Fibroblast of mammary gland (primary cell): ENCODE measurements at regions not wholly inside any gene's neighbourhood (a gene's known extent, or its start where the extent isn't known, plus 50 kb on each side); places are given as distances from the start of the nearest gene placed in this dataset.

Experiments used
- DNase-seq: peaks from one replicate; pipeline ENCODE4 v3.0.0-alpha.2; 2010; ENCODE audit warnings: low read depth
- H3K4me3 ChIP-seq: 2 replicates; pipeline ENCODE4 v1.5.1; 2011; ENCODE audit warnings: low read depth, mild to moderate bottlenecking, low read length, moderate library complexity; ENCODE audit not compliant: control insufficient read depth
- TF ChIP-seq, protein P1 (sequence below): conservative IDR thresholded peaks from 2 replicates; pipeline ENCODE4 v1.5.1; 2011; ENCODE audit warnings: low read depth, low read length, inconsistent platforms; ENCODE audit not compliant: control insufficient read depth, insufficient read depth

DNA sequence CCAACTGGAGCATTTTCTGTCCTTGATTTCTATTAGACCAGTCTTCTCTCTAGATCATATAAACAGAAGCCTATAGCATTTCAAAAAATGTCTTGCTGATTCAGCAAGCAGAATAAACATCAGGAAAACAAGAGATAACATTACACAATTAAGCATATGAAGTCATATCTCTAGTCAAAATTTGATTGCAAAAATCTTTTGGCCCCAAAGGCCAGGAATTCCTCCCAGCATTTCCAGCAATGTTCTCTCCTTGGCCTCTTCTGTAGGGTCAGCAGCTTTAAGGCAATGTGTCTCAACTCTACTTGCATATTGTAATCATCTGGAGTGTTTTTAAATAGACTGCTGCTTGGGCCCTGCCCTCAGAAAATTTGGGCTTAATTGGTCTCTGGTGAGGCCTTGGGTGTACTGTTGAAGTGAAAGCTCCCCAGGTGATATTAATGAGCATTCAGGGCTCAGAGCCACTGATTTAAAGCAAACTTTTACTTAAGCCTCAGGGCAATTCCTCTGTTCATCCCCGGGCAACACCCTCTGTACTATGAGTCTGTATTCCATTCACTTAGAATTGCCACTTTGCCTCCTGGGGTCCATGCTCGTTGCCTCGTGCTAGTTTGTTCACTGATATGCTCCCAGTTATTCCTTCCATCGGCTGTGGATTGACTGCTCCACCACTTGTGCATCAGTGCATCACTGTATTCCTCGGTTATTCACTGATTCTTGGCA is 1072.6 kb downstream of the ROBO2 start:
- no peak overlapping the region for H3K4me3 ChIP-seq
- DNase-seq, result no peak
- TF ChIP-seq, protein P1, sequence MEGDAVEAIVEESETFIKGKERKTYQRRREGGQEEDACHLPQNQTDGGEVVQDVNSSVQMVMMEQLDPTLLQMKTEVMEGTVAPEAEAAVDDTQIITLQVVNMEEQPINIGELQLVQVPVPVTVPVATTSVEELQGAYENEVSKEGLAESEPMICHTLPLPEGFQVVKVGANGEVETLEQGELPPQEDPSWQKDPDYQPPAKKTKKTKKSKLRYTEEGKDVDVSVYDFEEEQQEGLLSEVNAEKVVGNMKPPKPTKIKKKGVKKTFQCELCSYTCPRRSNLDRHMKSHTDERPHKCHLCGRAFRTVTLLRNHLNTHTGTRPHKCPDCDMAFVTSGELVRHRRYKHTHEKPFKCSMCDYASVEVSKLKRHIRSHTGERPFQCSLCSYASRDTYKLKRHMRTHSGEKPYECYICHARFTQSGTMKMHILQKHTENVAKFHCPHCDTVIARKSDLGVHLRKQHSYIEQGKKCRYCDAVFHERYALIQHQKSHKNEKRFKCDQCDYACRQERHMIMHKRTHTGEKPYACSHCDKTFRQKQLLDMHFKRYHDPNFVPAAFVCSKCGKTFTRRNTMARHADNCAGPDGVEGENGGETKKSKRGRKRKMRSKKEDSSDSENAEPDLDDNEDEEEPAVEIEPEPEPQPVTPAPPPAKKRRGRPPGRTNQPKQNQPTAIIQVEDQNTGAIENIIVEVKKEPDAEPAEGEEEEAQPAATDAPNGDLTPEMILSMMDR, result no peak

DNA sequence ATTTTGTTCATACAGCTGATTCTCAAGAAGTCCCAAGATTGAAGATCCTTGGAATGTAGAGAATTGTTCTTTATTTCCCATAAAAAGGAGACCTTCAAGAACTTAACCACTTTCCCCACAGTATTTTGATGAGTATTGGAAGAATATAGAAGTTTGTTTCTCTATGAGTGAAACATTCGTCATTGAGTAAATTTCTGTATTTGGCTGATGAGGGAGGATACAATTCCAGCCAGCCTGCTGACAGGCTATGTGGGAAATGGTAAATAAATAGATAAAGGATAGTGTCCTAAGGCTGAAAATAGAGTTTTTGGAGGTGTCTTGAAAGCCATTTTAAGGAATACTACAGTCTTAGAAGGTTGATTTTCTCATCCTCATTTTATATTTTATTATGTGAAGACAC is 1076.1 kb downstream of the ROBO2 start:
- TF ChIP-seq, protein P1, result no peak
- DNase-seq, result no peak
- H3K4me3 ChIP-seq, result no peak overlapping the region

DNA sequence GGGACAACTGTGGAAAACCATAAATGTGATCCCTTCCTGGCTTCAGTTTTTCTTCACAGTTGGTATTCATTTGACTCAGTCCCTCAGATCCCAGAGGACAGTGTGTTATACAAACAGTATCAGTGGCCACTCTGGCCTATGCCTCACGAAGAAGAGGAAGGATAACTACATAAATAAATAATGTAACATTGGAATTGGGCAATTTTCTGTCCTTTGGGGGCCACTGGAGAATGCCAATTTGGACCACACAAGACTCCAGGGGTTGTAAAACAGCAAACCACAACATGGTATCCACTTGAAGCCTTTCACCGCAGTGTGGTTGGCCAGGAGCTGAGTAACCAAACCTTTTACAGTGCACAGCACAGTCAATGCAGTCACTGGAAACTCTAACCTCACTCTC is 1077.0 kb downstream of the ROBO2 start:
- H3K4me3 ChIP-seq, result no peak overlapping the region
- TF ChIP-seq, protein P1, result no peak
- peak; percentile 22 for DNase-seq

DNA sequence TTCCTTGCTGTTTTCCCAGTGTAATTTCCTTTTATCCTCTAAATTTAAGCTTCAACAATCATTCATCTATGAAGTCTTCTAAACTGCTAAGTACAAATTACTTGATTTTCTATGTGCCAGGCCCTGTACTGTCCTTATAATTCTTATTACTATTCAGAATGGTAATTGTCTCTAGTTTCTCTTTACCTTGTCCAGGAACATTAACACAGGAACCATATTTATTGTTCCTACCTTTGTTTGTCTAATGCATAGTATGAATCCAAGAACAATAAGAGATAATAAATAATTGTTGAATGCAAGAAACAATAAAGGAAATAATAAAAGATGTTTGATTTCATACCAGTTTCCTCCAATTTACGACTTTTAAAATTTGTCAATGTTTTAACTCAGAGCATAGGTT is 1083.2 kb downstream of the ROBO2 start:
- TF ChIP-seq, protein P1, result no peak
- no peak overlapping the region for H3K4me3 ChIP-seq
- DNase-seq, result no peak

DNA sequence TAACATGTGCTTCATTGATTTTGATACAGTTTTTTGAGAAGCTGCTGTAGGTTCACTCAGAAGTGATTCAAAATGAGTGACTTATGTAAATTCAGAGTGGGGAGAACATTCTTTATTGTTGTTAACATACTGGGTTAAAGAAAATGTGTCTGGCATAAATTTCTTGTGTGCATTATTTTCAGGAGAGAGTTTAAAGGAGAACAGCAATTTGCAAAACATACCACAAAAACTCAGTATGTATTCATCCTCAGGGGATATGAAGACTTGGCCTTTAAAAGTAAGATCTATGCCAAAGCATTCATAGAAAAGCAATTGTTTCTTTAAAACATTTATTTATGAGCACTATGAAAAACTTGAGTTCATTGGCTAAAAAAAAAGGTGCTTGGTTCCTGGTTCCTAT is 1089.8 kb downstream of the ROBO2 start:
- TF ChIP-seq, protein P1, result no peak
- DNase-seq, result no peak
- H3K4me3 ChIP-seq, result no peak overlapping the region

DNA sequence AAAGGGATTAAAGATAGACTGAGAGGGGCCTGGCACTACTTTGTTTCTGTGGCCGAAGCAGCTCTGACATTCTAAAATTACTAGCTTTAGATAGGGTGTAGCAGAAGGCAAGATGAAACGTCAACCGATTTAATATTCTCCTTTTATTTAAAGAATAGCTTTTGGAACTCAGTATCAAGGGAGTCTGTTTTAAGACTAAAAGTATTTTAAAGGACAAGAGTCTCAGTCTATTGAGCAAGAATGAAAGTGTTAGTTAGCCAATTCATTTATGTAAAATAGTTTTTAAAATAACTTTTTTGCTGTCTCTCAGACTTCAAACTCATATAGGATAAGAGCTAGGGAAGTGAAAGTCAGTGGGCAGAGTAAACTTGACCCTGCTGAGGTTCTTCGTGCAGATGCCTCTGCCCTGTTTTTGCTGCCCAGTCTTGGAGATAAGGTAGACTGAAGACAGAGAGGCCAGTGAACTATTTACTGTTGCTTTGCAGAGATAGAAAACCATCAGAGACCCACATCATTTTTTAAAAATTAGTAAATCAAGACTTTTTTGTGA is 1090.9 kb downstream of the ROBO2 start:
- TF ChIP-seq, protein P1, result no peak
- no peak overlapping the region for H3K4me3 ChIP-seq
- DNase-seq, result no peak

DNA sequence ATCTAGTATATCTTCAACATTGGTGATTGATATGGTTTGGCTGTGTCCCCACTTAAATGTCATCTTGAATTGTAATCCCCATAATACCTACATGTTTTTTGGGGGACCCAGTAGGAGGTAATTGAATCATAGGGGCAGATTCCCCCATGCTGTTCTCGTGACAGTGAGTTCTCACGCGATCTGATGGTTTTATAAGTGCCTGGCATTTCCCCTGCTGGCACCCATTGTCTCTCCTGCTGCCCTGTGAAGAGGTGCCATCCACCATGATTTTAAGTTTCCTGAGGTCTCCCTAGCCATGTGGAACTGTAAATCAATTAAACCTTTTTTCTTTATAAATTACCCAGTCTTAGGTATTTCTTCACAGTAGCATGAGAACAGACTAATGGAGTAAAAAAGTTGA is 1094.6 kb downstream of the ROBO2 start:
- no peak for DNase-seq
- no peak overlapping the region for H3K4me3 ChIP-seq
- TF ChIP-seq, protein P1, result no peak
